Nephron progenitor cell (in vitro differentiated cells): ENCODE measurements at regions not wholly inside any gene's neighbourhood (a gene's known extent, or its start where the extent isn't known, plus 50 kb on each side); places are given as distances from the start of the nearest gene placed in this dataset.
A peak's percentile ranks its signal among the peaks of the same experiment; 100 is the strongest.
"Not testable (repeated sequence)": the region's sequence is repeated elsewhere in the genome, so short reads cannot be mapped to it uniquely, and the experiment has no call there.

Source experiments
- DNase-seq: peaks from one replicate; pipeline ENCODE4 v3.0.0; 2021
- H3K27ac Mint-ChIP-seq: 2 replicates; pipeline ENCODE4 v1.8.0; 2021; ENCODE audit warnings: mild to moderate bottlenecking, moderate library complexity, mixed read lengths
- H3K27me3 Mint-ChIP-seq: 2 replicates; pipeline ENCODE4 v1.8.0; 2021; ENCODE audit warnings: mild to moderate bottlenecking, low read depth, mixed read lengths; ENCODE audit not compliant: poor library complexity
- H3K36me3 Mint-ChIP-seq: 2 replicates; pipeline ENCODE4 v1.8.0; 2021; ENCODE audit warnings: low read depth, mixed read lengths
- H3K4me1 Mint-ChIP-seq: 2 replicates; pipeline ENCODE4 v1.8.0; 2021; ENCODE audit warnings: mixed read lengths
- H3K4me3 Mint-ChIP-seq: 2 replicates; pipeline ENCODE4 v1.8.0; 2021; ENCODE audit warnings: mild to moderate bottlenecking, moderate library complexity, mixed read lengths
- H3K9me3 Mint-ChIP-seq: 2 replicates; pipeline ENCODE4 v1.8.0; 2021; ENCODE audit warnings: mild to moderate bottlenecking, moderate library complexity, mixed read lengths
- CTCF ChIP-seq: fragments of 200-600 bp; sonication (generic); IDR thresholded peaks from 2 replicates; pipeline ENCODE4 v1.5.0; 2021; ENCODE audit warnings: antibody characterized with exemption

GRCh38 chr4:103292959-103293358 lies 94.8 kb upstream of the CENPE start:
- H3K27ac Mint-ChIP-seq: no peak overlapping the region
- peaks cover 5% of the 10 kb centered on the region for H3K27me3 Mint-ChIP-seq
- no peak for DNase-seq
- no peak overlapping the region for H3K4me3 Mint-ChIP-seq
- H3K9me3 Mint-ChIP-seq: peaks cover 3% of the 10 kb centered on the region
- TF ChIP-seq CTCF: no peak
- peaks cover 7% of the 10 kb centered on the region for H3K4me1 Mint-ChIP-seq
- H3K36me3 Mint-ChIP-seq: no peaks in the 10 kb centered on the region

- H3K27me3 Mint-ChIP-seq: peaks cover 5% of the 10 kb centered on the region
- H3K4me3 Mint-ChIP-seq: no peak overlapping the region
- H3K36me3 Mint-ChIP-seq: no peaks in the 10 kb centered on the region
- H3K4me1 Mint-ChIP-seq: peaks cover 7% of the 10 kb centered on the region
- H3K9me3 Mint-ChIP-seq: peaks cover 3% of the 10 kb centered on the region
- no peak for TF ChIP-seq CTCF
- no peak overlapping the region for H3K27ac Mint-ChIP-seq
- no peak for DNase-seq
These were observed 94.2 kb upstream of the CENPE start for GRCh38 chr4:103292373-103292772.

- no peak for DNase-seq
- Mint-ChIP-seq H3K4me3 (no peak overlapping the region), H3K4me1 (no peaks in the 10 kb centered on the region), H3K27ac (no peak overlapping the region), H3K27me3 (peaks cover 5% of the 10 kb centered on the region), H3K36me3 (peaks cover 7% of the 10 kb centered on the region), H3K9me3 (peaks cover 22% of the 10 kb centered on the region)
- no peak for TF ChIP-seq CTCF
These were observed 91.0 kb upstream of the CENPE start for GRCh38 chr4:103289186-103289585.

- H3K4me1 Mint-ChIP-seq: no peaks in the 10 kb centered on the region
- no peak overlapping the region for H3K27ac Mint-ChIP-seq
- no peak overlapping the region for H3K4me3 Mint-ChIP-seq
These were observed 74.0 kb upstream of the CENPE start for GRCh38 chr4:103272174-103272573.

GRCh38 chr4:103268746-103269145 lies 70.6 kb upstream of the CENPE start:
- Mint-ChIP-seq H3K27ac (no peak overlapping the region), H3K36me3 (no peaks in the 10 kb centered on the region), H3K9me3 (peaks cover 14% of the 10 kb centered on the region), H3K4me3 (no peak overlapping the region), H3K27me3 (no peaks in the 10 kb centered on the region), H3K4me1 (no peaks in the 10 kb centered on the region)
- no peak for DNase-seq
- no peak for TF ChIP-seq CTCF

More at GRCh38 chr4:103272174-103272573, 74.0 kb upstream of the CENPE start:
- Mint-ChIP-seq H3K36me3 (peaks cover under 1% of the 10 kb centered on the region), H3K9me3 (peaks cover 4% of the 10 kb centered on the region), H3K27me3 (no peaks in the 10 kb centered on the region)
- TF ChIP-seq CTCF: no peak
- DNase-seq: no peak

- no peak for TF ChIP-seq CTCF
- H3K36me3 Mint-ChIP-seq: no peaks in the 10 kb centered on the region
- H3K4me1 Mint-ChIP-seq: no peaks in the 10 kb centered on the region
- H3K9me3 Mint-ChIP-seq: peaks cover 17% of the 10 kb centered on the region
- H3K27me3 Mint-ChIP-seq: no peaks in the 10 kb centered on the region
- H3K27ac Mint-ChIP-seq: no peak overlapping the region
- DNase-seq: no peak
- H3K4me3 Mint-ChIP-seq: no peak overlapping the region
These were observed 66.8 kb upstream of the CENPE start for GRCh38 chr4:103264905-103265304.

GRCh38 chr4:103256068-103256467 lies 57.9 kb upstream of the CENPE start:
- not testable (repeated sequence) for H3K27me3 Mint-ChIP-seq, DNase-seq, H3K36me3 Mint-ChIP-seq
- Mint-ChIP-seq H3K4me3 (peak overlapping the region; percentile 79), H3K27ac (peak overlapping the region; percentile 86), H3K4me1 (peaks cover 11% of the 10 kb centered on the region), H3K9me3 (peaks cover 13% of the 10 kb centered on the region)
